Endothelial cell (in vitro differentiated cells): ENCODE measurements at regions not wholly inside any gene's neighbourhood (a gene's known extent, or its start where the extent isn't known, plus 50 kb on each side); places are given as distances from the start of the nearest gene placed in this dataset.
A peak's percentile ranks its signal among the peaks of the same experiment; 100 is the strongest.
"Not testable (repeated sequence)": the region's sequence is repeated elsewhere in the genome, so short reads cannot be mapped to it uniquely, and the experiment has no call there.

Experiments
- DNase-seq: peaks from one replicate; pipeline ENCODE4 v3.0.0; 2021; ENCODE audit warnings: low spot score
- H3K27ac Mint-ChIP-seq: one replicate; pipeline ENCODE4 v1.8.0; 2021; ENCODE audit warnings: mixed read lengths, inconsistent platforms; ENCODE audit not compliant: unreplicated experiment
- H3K27me3 Mint-ChIP-seq: one replicate; pipeline ENCODE4 v1.8.0; 2021; ENCODE audit warnings: mild to moderate bottlenecking, moderate library complexity, mixed read lengths, inconsistent platforms; ENCODE audit not compliant: unreplicated experiment
- H3K36me3 Mint-ChIP-seq: one replicate; pipeline ENCODE4 v1.8.0; 2021; ENCODE audit warnings: mild to moderate bottlenecking, low read depth, mixed read lengths, inconsistent platforms; ENCODE audit not compliant: unreplicated experiment
- H3K4me1 Mint-ChIP-seq: one replicate; pipeline ENCODE4 v1.8.0; 2021; ENCODE audit warnings: mild to moderate bottlenecking, mixed read lengths, inconsistent platforms; ENCODE audit not compliant: unreplicated experiment
- H3K4me3 Mint-ChIP-seq: one replicate; pipeline ENCODE4 v1.8.0; 2021; ENCODE audit warnings: mild to moderate bottlenecking, mixed read lengths, inconsistent platforms; ENCODE audit not compliant: unreplicated experiment
- H3K9me3 Mint-ChIP-seq: one replicate; pipeline ENCODE4 v1.8.0; 2021; ENCODE audit warnings: mixed read lengths, inconsistent platforms; ENCODE audit not compliant: unreplicated experiment
- TF ChIP-seq, protein P1 (sequence below): fragments of 200-600 bp; sonication (generic); IDR thresholded peaks from one replicate; pipeline ENCODE4 v1.5.0; 2021; ENCODE audit warnings: antibody characterized with exemption; ENCODE audit not compliant: unreplicated experiment

DNA sequence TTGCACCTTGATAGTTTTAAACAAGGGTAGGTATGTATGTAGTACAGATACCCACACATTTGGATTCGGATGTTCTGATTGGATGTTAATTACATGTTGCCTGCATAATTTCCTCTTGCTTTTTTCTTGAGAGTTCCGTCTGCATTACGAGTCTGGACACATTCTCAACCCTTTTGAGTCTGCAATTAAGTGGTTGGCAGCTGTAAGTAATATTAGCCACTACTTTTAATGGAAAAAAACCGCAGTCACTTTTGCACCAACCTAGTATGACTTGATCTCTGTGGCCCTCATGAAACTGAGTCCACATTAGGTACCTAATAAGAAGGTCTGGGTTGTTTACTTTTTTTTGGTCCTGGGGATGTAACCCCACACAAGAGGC, 217.3 kb downstream of the VAPA start:
- no peak for DNase-seq
- Mint-ChIP-seq H3K27ac (no peak overlapping the region), H3K4me1 (peaks cover 5% of the 10 kb centered on the region), H3K36me3 (no peaks in the 10 kb centered on the region), H3K27me3 (no peaks in the 10 kb centered on the region), H3K4me3 (no peak overlapping the region), H3K9me3 (no peaks in the 10 kb centered on the region)
- TF ChIP-seq, protein P1, sequence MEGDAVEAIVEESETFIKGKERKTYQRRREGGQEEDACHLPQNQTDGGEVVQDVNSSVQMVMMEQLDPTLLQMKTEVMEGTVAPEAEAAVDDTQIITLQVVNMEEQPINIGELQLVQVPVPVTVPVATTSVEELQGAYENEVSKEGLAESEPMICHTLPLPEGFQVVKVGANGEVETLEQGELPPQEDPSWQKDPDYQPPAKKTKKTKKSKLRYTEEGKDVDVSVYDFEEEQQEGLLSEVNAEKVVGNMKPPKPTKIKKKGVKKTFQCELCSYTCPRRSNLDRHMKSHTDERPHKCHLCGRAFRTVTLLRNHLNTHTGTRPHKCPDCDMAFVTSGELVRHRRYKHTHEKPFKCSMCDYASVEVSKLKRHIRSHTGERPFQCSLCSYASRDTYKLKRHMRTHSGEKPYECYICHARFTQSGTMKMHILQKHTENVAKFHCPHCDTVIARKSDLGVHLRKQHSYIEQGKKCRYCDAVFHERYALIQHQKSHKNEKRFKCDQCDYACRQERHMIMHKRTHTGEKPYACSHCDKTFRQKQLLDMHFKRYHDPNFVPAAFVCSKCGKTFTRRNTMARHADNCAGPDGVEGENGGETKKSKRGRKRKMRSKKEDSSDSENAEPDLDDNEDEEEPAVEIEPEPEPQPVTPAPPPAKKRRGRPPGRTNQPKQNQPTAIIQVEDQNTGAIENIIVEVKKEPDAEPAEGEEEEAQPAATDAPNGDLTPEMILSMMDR = no peak

DNA sequence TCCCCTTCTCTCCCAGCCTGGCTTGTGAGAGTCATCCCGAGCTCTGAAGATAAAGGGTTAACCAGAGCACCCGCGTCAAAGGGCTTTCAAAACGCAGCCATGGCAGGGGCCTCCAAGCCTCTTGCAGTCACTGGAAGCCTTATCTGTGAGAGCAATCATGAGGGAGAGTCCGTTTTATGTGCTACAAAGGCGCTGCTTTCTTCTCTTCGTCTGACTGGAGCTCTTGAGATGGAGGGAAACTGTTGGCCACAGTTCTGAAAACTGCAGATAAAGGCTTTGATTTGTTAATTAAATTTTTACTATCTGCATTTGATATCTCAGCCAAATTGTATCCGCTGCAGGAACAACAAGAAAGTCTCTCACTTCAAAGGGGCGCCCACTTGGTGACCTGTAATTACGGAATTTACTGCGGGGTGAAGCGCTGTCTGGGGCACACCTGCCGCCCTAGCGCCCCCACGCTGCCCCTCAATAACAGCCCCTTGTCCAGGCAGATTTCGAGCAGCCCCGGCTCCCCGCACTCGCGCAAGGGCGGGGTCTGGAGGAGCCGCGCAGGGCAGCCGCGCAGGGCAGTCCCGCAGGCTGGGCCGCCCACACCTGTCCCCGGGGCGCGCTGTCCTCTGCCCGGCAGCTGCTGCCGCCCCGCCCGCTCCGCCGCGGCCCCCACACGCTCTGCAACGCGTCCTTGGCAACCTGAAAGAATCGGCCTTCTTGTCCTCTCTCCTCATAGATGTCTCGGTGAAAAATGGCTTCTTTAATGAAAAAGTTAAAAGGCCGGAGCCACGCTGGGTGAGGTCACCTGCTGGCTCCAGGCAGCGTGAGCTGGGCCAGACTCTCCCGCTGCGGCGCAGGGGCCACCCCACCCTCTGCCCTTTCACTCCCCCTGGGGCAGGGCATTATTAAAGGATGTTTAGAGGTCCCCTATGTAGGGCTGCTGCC, 217.9 kb downstream of the VAPA start:
- TF ChIP-seq, protein P1 = no peak
- Mint-ChIP-seq H3K4me1 (peaks cover 5% of the 10 kb centered on the region), H3K27me3 (no peaks in the 10 kb centered on the region), H3K27ac (no peak overlapping the region), H3K36me3 (no peaks in the 10 kb centered on the region), H3K9me3 (no peaks in the 10 kb centered on the region), H3K4me3 (no peak overlapping the region)
- DNase-seq = peak; percentile 22

DNA sequence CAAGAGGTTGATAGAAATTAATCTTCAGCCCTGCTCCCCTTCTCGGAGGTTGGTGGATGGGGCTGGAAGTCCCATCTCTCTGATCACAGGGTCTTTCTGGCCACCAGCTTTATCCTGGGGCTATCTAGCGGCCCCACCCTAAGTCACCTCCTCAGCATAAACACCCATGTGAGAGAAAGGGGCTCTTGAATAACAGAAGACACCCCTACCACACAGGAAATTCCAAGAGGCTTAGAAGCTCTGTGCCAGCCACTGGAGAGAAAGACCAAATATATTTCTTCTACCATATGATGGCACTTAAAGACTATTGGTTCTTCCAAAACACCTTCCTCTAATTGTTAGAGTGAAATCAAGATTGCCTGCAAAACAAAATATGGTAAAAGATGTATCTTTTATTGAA, 219.7 kb downstream of the VAPA start:
- H3K4me1 Mint-ChIP-seq = peaks cover 5% of the 10 kb centered on the region
- no peak overlapping the region for H3K4me3 Mint-ChIP-seq
- H3K9me3 Mint-ChIP-seq = no peaks in the 10 kb centered on the region
- DNase-seq = no peak
- no peaks in the 10 kb centered on the region for H3K27me3 Mint-ChIP-seq
- no peak overlapping the region for H3K27ac Mint-ChIP-seq
- no peaks in the 10 kb centered on the region for H3K36me3 Mint-ChIP-seq
- TF ChIP-seq, protein P1 = no peak

DNA sequence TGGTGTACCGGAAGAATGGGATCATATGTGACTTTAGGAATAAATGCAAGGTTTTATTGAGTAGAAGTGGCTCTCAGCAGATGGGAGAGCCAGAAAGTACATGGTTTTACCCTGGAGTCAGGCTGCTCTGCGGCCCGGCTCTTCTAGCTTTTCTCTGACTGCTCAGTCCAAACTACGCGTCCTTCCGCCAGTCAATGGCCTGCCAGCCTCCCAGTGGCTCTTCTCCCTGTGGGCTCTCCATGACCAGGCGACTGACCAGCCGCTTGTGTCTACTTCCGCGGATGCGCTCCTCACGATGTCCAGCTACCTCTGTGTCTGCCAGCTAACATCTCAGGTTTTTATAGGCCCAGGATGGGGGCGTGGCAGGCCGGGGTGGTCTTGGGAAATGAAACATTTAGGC, 220.4 kb downstream of the VAPA start:
- H3K36me3 Mint-ChIP-seq = no peaks in the 10 kb centered on the region
- no peak overlapping the region for H3K27ac Mint-ChIP-seq
- no peaks in the 10 kb centered on the region for H3K9me3 Mint-ChIP-seq
- H3K4me1 Mint-ChIP-seq = peaks cover 5% of the 10 kb centered on the region
- no peaks in the 10 kb centered on the region for H3K27me3 Mint-ChIP-seq
- H3K4me3 Mint-ChIP-seq = no peak overlapping the region
- TF ChIP-seq, protein P1 = no peak
- DNase-seq = no peak

DNA sequence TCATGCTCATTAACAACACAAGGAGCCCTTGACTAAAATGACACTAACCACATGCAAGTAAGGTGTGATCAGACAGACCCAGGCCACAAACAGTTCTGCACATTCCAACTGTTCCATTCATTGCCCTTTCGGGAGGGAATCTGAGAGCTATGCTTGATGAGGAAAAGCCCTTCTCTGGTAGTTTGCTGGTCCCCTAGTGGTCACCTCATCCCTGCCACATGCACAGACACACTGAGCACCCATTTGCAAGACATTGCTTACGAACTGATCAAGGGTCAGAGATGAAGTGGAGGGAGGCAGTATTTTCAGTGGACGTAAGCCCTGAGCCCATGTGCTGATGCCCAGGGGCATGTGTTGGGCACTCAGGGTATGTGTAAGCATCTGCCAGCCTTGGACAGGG, 220.9 kb downstream of the VAPA start:
- H3K4me3 Mint-ChIP-seq, H3K4me1 Mint-ChIP-seq, H3K27me3 Mint-ChIP-seq, H3K27ac Mint-ChIP-seq, H3K9me3 Mint-ChIP-seq, H3K36me3 Mint-ChIP-seq, DNase-seq: not testable (repeated sequence)
